Right lobe of liver (tissue), 4 donors: ENCODE measurements at regions not wholly inside any gene's neighbourhood (a gene's known extent, or its start where the extent isn't known, plus 50 kb on each side); places are given as distances from the start of the nearest gene placed in this dataset.

Source experiments
- POLR2A ChIP-seq: fragments of 450-650 bp; IDR thresholded peaks from one replicate; pipeline ENCODE4 v1.6.1; 2017; ENCODE audit warnings: antibody characterized with exemption, mild to moderate bottlenecking
- TF ChIP-seq, protein P1 (sequence below), 4 donors: fragments of 200-600 bp in 3 of 4; fragments of 450-650 bp in 1 of 4; IDR thresholded peaks; one replicate each; pipeline versions ENCODE4 v1.5.1 to v1.8.0; 2016 to 2022; ENCODE audit warnings: antibody characterized with exemption in 4 of 4, mild to moderate bottlenecking in 2 of 4
- donor health status: DM: no; HTN: no; CAD: no.
- donor health status: DM: no; HTN: no; CAD: no.
- donor health status: DM: no; HTN: yes; CAD: no.

DNA sequence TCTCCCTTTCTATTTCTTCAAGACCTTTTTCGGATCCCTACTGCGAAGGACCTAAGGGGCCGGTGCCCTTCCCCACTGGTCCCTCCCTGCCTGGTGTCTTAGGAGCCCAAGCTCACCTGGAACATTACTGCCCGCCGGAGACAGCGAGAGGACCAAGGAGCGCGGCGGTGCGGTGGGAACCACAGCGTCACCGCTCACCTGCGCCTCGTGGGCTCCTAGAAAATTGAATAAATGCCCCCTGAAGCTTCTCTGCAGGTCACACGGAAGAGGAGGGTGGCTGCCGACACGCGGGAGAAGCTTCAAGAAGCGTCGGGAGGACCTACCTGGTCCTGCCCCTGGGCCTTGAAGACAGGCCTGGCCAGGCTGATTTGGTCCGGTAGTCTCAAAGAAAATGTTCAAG lies 65.2 kb downstream of the PPIAL4A start:
- TF ChIP-seq, protein P1, sequence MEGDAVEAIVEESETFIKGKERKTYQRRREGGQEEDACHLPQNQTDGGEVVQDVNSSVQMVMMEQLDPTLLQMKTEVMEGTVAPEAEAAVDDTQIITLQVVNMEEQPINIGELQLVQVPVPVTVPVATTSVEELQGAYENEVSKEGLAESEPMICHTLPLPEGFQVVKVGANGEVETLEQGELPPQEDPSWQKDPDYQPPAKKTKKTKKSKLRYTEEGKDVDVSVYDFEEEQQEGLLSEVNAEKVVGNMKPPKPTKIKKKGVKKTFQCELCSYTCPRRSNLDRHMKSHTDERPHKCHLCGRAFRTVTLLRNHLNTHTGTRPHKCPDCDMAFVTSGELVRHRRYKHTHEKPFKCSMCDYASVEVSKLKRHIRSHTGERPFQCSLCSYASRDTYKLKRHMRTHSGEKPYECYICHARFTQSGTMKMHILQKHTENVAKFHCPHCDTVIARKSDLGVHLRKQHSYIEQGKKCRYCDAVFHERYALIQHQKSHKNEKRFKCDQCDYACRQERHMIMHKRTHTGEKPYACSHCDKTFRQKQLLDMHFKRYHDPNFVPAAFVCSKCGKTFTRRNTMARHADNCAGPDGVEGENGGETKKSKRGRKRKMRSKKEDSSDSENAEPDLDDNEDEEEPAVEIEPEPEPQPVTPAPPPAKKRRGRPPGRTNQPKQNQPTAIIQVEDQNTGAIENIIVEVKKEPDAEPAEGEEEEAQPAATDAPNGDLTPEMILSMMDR (IDR thresholded peaks at IDR 0.05), result no peak
- TF ChIP-seq POLR2A, result no peak
